GM23338 (cell line): ENCODE measurements at regions not wholly inside any gene's neighbourhood (a gene's known extent, or its start where the extent isn't known, plus 50 kb on each side); places are given as distances from the start of the nearest gene placed in this dataset.

ENCODE experiments used
- ATAC-seq: fragments of 200-7000 bp; cut with Tn5 transposase; 3 replicates; pipeline ENCODE4 v1.9.1; 2020
- DNase-seq: peaks from one replicate; pipeline ENCODE4 v3.0.0-alpha.2; 2015; ENCODE audit warnings: low spot score
- H2AFZ ChIP-seq: fragments of 200-600 bp; sonication (generic); 2 replicates; pipeline ENCODE4 v1.8.0; 2016; ENCODE audit warnings: antibody characterized with exemption, mild to moderate bottlenecking, moderate library complexity
- H3F3A ChIP-seq: fragments of 200-600 bp; sonication (generic); replicated peaks from 2 replicates; pipeline ENCODE4 v1.8.0; 2017; ENCODE audit warnings: antibody characterized with exemption, mixed run types, low read depth
- H3K27ac ChIP-seq: fragments of 200-600 bp; sonication (generic); 2 replicates; pipeline ENCODE4 v1.6.1; 2016; ENCODE audit warnings: low read depth
- H3K27me3 ChIP-seq: fragments of 200-600 bp; sonication (generic); 2 replicates; pipeline ENCODE4 v1.8.0; 2016; ENCODE audit warnings: mild to moderate bottlenecking, mixed run types, moderate library complexity; ENCODE audit not compliant: insufficient read depth
- H3K36me3 ChIP-seq: fragments of 200-600 bp; sonication (generic); 2 replicates; pipeline ENCODE4 v1.8.0; 2016; ENCODE audit warnings: mild to moderate bottlenecking; ENCODE audit not compliant: insufficient read depth
- H3K4me1 ChIP-seq: fragments of 200-600 bp; sonication (generic); 2 replicates; pipeline ENCODE4 v1.8.0; 2016; ENCODE audit warnings: mild to moderate bottlenecking, moderate library complexity; ENCODE audit not compliant: insufficient read depth
- H3K4me2 ChIP-seq: fragments of 200-600 bp; sonication (generic); 2 replicates; pipeline ENCODE4 v1.7.1; 2017; ENCODE audit warnings: mixed run types
- H3K4me3 ChIP-seq: fragments of 200-600 bp; sonication (generic); 2 replicates; pipeline ENCODE4 v1.6.1; 2016; ENCODE audit warnings: mixed run types
- H3K79me2 ChIP-seq: fragments of 200-600 bp; sonication (generic); replicated peaks from 2 replicates; pipeline ENCODE4 v1.8.0; 2017; ENCODE audit warnings: mild to moderate bottlenecking; ENCODE audit not compliant: insufficient read depth
- H3K9me2 ChIP-seq: fragments of 200-600 bp; sonication (generic); 2 replicates; pipeline ENCODE4 v1.8.0; 2017; ENCODE audit not compliant: insufficient read depth
- H4K20me1 ChIP-seq: fragments of 200-600 bp; sonication (generic); replicated peaks from 2 replicates; pipeline ENCODE4 v1.8.0; 2017; ENCODE audit warnings: mild to moderate bottlenecking; ENCODE audit not compliant: insufficient read depth
- H3K27ac Mint-ChIP-seq: 2 replicates; pipeline ENCODE4 v1.8.0; 2020; ENCODE audit warnings: inconsistent platforms, mild to moderate bottlenecking, moderate library complexity, mixed read lengths
- H3K27me3 Mint-ChIP-seq: 3 replicates; pipeline ENCODE4 v1.8.0; 2022; ENCODE audit warnings: low read depth, mild to moderate bottlenecking, moderate library complexity, mixed read lengths, inconsistent platforms; ENCODE audit not compliant: insufficient read depth, poor library complexity
- H3K36me3 Mint-ChIP-seq: 3 replicates; pipeline ENCODE4 v1.8.0; 2021; ENCODE audit warnings: low read depth, mild to moderate bottlenecking, inconsistent platforms, moderate library complexity, mixed read lengths
- H3K4me1 Mint-ChIP-seq: 3 replicates; pipeline ENCODE4 v1.8.0; 2020; ENCODE audit warnings: mild to moderate bottlenecking, inconsistent platforms, mixed read lengths
- H3K4me3 Mint-ChIP-seq: 3 replicates; pipeline ENCODE4 v1.8.0; 2021; ENCODE audit warnings: moderate library complexity, mild to moderate bottlenecking, inconsistent platforms, mixed read lengths
- H3K9me3 Mint-ChIP-seq: 3 replicates; pipeline ENCODE4 v1.8.0; 2020; ENCODE audit warnings: moderate library complexity, mild to moderate bottlenecking, inconsistent platforms, mixed read lengths
- ZNF114 ChIP-seq: fragments of 250-450 bp; sonication (Bioruptor Pico); IDR thresholded peaks from 2 replicates; pipeline ENCODE4 v1.5.0; 2020; ENCODE audit warnings: mild to moderate bottlenecking, moderate library complexity
- TF ChIP-seq, protein P1 (sequence below): IDR thresholded peaks from 2 replicates; pipeline ENCODE4 v1.6.1; 2016; ENCODE audit warnings: antibody characterized with exemption
- TF ChIP-seq, protein P2 (sequence below): fragments of 250-450 bp; sonication (Bioruptor Pico); IDR thresholded peaks from 2 replicates; pipeline ENCODE4 v1.5.0; 2020; ENCODE audit warnings: mild to moderate bottlenecking, moderate library complexity
- TF ChIP-seq, protein P3 (sequence below): IDR thresholded peaks from one replicate; pipeline ENCODE4 v1.6.1; 2018; ENCODE audit warnings: antibody characterized with exemption; ENCODE audit not compliant: unreplicated experiment

DNA sequence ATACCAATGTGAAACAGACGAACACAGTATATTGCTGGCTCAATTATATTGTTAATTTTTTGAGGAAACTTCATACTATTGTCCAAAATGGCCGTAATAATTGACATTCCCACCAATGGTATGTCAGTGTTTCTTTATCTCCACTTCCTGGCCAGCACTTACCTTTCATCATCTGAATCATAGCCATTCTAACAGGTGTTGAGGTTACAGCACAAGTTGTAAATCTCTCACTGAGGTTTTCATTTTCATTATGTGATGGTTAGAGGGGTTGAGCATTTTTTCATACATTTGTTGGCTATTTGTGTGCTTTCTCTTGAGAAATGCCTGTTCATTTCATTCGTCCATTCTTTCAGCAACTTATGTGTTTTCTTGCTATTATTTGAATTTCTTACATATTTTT is 824.0 kb downstream of the UQCRFS1 start:
- no peak overlapping the region for H2AFZ ChIP-seq
- Mint-ChIP-seq H3K4me1 (peaks cover 13% of the 10 kb centered on the region), H3K9me3 (peaks cover 4% of the 10 kb centered on the region; the same call in 1 of the 3 replicates), H3K27ac (no peak overlapping the region), H3K27me3 (peaks cover 5% of the 10 kb centered on the region), H3K36me3 (no peaks in the 10 kb centered on the region), H3K4me3 (no peak overlapping the region)
- ATAC-seq (no peak), DNase-seq (no peak)
- H4K20me1 ChIP-seq, result no peaks in the 10 kb centered on the region
- no peaks in the 10 kb centered on the region for H3K27me3 ChIP-seq
- H3F3A ChIP-seq, result no peaks in the 10 kb centered on the region
- no peak overlapping the region for H3K27ac ChIP-seq
- H3K4me2 ChIP-seq, result no peak overlapping the region
- H3K9me2 ChIP-seq, result peaks cover 5% of the 10 kb centered on the region; the same call in 1 of the 2 replicates
- TF ChIP-seq, protein P1, sequence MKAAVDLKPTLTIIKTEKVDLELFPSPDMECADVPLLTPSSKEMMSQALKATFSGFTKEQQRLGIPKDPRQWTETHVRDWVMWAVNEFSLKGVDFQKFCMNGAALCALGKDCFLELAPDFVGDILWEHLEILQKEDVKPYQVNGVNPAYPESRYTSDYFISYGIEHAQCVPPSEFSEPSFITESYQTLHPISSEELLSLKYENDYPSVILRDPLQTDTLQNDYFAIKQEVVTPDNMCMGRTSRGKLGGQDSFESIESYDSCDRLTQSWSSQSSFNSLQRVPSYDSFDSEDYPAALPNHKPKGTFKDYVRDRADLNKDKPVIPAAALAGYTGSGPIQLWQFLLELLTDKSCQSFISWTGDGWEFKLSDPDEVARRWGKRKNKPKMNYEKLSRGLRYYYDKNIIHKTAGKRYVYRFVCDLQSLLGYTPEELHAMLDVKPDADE, result no peak
- TF ChIP-seq, protein P2, sequence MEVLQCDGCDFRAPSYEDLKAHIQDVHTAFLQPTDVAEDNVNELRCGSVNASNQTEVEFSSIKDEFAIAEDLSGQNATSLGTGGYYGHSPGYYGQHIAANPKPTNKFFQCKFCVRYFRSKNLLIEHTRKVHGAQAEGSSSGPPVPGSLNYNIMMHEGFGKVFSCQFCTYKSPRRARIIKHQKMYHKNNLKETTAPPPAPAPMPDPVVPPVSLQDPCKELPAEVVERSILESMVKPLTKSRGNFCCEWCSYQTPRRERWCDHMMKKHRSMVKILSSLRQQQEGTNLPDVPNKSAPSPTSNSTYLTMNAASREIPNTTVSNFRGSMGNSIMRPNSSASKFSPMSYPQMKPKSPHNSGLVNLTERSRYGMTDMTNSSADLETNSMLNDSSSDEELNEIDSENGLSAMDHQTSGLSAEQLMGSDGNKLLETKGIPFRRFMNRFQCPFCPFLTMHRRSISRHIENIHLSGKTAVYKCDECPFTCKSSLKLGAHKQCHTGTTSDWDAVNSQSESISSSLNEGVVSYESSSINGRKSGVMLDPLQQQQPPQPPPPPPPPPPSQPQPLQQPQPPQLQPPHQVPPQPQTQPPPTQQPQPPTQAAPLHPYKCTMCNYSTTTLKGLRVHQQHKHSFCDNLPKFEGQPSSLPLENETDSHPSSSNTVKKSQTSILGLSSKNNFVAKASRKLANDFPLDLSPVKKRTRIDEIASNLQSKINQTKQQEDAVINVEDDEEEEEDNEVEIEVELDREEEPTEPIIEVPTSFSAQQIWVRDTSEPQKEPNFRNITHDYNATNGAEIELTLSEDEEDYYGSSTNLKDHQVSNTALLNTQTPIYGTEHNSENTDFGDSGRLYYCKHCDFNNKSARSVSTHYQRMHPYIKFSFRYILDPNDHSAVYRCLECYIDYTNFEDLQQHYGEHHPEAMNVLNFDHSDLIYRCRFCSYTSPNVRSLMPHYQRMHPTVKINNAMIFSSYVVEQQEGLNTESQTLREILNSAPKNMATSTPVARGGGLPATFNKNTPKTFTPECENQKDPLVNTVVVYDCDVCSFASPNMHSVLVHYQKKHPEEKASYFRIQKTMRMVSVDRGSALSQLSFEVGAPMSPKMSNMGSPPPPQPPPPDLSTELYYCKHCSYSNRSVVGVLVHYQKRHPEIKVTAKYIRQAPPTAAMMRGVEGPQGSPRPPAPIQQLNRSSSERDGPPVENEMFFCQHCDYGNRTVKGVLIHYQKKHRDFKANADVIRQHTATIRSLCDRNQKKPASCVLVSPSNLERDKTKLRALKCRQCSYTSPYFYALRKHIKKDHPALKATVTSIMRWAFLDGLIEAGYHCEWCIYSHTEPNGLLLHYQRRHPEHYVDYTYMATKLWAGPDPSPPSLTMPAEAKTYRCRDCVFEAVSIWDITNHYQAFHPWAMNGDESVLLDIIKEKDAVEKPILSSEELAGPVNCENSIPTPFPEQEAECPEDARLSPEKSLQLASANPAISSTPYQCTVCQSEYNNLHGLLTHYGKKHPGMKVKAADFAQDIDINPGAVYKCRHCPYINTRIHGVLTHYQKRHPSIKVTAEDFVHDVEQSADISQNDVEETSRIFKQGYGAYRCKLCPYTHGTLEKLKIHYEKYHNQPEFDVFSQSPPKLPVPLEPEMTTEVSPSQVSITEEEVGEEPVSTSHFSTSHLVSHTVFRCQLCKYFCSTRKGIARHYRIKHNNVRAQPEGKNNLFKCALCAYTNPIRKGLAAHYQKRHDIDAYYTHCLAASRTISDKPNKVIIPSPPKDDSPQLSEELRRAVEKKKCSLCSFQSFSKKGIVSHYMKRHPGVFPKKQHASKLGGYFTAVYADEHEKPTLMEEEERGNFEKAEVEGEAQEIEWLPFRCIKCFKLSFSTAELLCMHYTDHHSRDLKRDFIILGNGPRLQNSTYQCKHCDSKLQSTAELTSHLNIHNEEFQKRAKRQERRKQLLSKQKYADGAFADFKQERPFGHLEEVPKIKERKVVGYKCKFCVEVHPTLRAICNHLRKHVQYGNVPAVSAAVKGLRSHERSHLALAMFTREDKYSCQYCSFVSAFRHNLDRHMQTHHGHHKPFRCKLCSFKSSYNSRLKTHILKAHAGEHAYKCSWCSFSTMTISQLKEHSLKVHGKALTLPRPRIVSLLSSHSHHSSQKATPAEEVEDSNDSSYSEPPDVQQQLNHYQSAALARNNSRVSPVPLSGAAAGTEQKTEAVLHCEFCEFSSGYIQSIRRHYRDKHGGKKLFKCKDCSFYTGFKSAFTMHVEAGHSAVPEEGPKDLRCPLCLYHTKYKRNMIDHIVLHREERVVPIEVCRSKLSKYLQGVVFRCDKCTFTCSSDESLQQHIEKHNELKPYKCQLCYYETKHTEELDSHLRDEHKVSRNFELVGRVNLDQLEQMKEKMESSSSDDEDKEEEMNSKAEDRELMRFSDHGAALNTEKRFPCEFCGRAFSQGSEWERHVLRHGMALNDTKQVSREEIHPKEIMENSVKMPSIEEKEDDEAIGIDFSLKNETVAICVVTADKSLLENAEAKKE, result no peak
- TF ChIP-seq, protein P3, sequence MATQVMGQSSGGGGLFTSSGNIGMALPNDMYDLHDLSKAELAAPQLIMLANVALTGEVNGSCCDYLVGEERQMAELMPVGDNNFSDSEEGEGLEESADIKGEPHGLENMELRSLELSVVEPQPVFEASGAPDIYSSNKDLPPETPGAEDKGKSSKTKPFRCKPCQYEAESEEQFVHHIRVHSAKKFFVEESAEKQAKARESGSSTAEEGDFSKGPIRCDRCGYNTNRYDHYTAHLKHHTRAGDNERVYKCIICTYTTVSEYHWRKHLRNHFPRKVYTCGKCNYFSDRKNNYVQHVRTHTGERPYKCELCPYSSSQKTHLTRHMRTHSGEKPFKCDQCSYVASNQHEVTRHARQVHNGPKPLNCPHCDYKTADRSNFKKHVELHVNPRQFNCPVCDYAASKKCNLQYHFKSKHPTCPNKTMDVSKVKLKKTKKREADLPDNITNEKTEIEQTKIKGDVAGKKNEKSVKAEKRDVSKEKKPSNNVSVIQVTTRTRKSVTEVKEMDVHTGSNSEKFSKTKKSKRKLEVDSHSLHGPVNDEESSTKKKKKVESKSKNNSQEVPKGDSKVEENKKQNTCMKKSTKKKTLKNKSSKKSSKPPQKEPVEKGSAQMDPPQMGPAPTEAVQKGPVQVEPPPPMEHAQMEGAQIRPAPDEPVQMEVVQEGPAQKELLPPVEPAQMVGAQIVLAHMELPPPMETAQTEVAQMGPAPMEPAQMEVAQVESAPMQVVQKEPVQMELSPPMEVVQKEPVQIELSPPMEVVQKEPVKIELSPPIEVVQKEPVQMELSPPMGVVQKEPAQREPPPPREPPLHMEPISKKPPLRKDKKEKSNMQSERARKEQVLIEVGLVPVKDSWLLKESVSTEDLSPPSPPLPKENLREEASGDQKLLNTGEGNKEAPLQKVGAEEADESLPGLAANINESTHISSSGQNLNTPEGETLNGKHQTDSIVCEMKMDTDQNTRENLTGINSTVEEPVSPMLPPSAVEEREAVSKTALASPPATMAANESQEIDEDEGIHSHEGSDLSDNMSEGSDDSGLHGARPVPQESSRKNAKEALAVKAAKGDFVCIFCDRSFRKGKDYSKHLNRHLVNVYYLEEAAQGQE, result no peak
- no peak for TF ChIP-seq ZNF114 (CRISPR knock-in tag)
- H3K79me2 ChIP-seq, result no peaks in the 10 kb centered on the region
- H3K4me3 ChIP-seq, result no peak overlapping the region
- no peaks in the 10 kb centered on the region for H3K36me3 ChIP-seq
- H3K4me1 ChIP-seq, result peaks cover 20% of the 10 kb centered on the region
